ENCODE measurements at regions not wholly inside any gene's neighbourhood (a gene's known extent, or its start where the extent isn't known, plus 50 kb on each side); places are given as distances from the start of the nearest gene placed in this dataset.
"Not testable (repeated sequence)": the region's sequence is repeated elsewhere in the genome, so short reads cannot be mapped to it uniquely, and the experiment has no call there.

DNA sequence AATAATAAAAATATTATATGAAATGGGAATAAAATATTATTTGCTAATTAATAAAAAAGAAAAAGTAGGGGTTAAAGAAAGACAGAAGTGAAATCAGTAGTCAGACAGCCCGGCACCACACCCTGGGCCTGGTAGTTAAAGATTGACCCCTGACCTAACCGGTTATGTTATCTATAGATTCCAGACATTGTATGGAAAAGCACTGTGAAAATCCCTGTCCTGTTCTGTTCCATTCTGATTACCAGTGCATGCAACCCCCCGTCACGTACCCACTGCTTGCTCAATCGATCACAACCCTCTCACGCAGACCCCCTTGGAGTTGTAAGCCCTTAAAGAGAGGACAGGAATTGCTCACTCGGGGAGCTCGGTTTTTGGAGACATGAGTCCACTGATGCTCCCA is 101.9 kb upstream of the ZKSCAN2 start:
- H3K9me3 ChIP-seq (ENCODE audit: control insufficient read depth, insufficient read depth, low read length); H2AK9ac ChIP-seq (replicated peaks; ENCODE audit: low read depth, low read length, poor library complexity); H2BK20ac ChIP-seq (ENCODE audit: low read depth, low read length); CTCF ChIA-PET; H3K9me1 ChIP-seq (ENCODE audit: insufficient read depth, low read length); H2BK5ac ChIP-seq (ENCODE audit: low read depth, low read length, poor library complexity, severe bottlenecking); H3K4me1 ChIP-seq (ENCODE audit: control insufficient read depth, insufficient read depth, low read length); H3K14ac ChIP-seq (replicated peaks; ENCODE audit: low read depth, low read length); dilution Hi-C loops (cut with HindIII; ENCODE audit: low sequenced_read_pairs, unreplicated experiment); H3K27ac ChIP-seq (ENCODE audit: insufficient read depth, low read length); H3K4me3 ChIP-seq (ENCODE audit: insufficient read depth, low read depth, low read length); H3K18ac ChIP-seq (ENCODE audit: low read depth, low read length); DNase-seq; intact Hi-C loops (cut with micrococcal nuclease); H4K91ac ChIP-seq (ENCODE audit: insufficient read depth, low read depth, low read length); H3K56ac ChIP-seq (ENCODE audit: extremely low read depth, insufficient read depth, low read length); H4K20me1 ChIP-seq (ENCODE audit: insufficient read depth, low read length); H3K36me3 ChIP-seq (ENCODE audit: control insufficient read depth, insufficient read depth, low read length); H3K9ac ChIP-seq (ENCODE audit: low read depth, low read length); H4K8ac ChIP-seq (ENCODE audit: low read depth in 2 of 2, low read length in 2 of 2); H3K4ac ChIP-seq (ENCODE audit: low read depth, low read length); H2BK15ac ChIP-seq (ENCODE audit: low read depth, low read length); H2AFZ ChIP-seq (replicated peaks; ENCODE audit: low read length, poor library complexity); H3K27me3 ChIP-seq (ENCODE audit: control insufficient read depth, insufficient read depth, low read length); H3K23ac ChIP-seq (ENCODE audit: low read depth, low read length); H4K5ac ChIP-seq (ENCODE audit: low read depth, low read length); H3K4me2 ChIP-seq (ENCODE audit: low read depth, low read length); BruUV-seq (replicated peaks); POLR2A ChIA-PET (ENCODE audit: unreplicated experiment); in situ Hi-C loops (cut with MboI; ENCODE audit: low sequenced_read_pairs); H3K79me1 ChIP-seq (ENCODE audit: low read depth in 1 of 2, low read length in 2 of 2); H2AK5ac ChIP-seq (ENCODE audit: low read depth, low read length); H2BK120ac ChIP-seq (ENCODE audit: low read depth, low read length); ATAC-seq (ENCODE audit: low read depth): not testable (repeated sequence)
- WGBS, 2 experiments (ENCODE audit: extremely low coverage in 2 of 2, insufficient read length in 1 of 2) = no CpG with 5 or more reads among the region's 8 CpGs
